ENCODE measurements at regions not wholly inside any gene's neighbourhood (a gene's known extent, or its start where the extent isn't known, plus 50 kb on each side); places are given as distances from the start of the nearest gene placed in this dataset.

DNA sequence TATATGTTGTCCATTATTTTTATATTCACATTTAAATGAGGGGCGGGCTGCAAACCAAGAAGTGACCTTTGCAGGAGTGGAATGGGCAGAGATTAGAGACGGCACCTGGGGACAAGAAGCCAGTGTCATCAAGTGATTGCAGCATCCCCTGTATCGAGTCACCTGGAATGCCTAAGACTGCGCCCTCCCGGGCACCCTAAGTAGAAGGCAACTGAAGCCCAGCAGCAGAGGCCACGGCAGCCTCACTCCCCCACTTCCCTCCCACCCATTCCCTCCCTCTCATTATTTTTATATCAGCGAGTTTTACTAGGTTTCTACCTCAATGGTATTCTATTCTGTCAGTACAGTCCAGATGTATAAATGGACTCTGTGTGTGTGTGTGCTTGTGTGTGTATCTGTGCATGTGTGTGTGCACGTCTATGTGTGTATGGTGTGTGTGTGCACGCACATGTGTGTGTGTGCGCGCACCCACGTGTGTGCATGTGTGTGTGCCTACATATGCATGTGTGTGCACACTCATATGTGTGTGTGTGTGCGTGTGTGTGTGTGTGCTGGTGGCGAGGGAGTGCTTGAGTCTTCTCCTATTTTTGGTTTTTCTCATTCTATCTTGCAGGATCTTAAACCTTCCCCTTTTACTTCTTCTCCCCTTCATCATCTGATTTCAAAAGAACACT is 106.8 kb upstream of the SLC66A3 start:
- DNase-seq: no peak

DNA sequence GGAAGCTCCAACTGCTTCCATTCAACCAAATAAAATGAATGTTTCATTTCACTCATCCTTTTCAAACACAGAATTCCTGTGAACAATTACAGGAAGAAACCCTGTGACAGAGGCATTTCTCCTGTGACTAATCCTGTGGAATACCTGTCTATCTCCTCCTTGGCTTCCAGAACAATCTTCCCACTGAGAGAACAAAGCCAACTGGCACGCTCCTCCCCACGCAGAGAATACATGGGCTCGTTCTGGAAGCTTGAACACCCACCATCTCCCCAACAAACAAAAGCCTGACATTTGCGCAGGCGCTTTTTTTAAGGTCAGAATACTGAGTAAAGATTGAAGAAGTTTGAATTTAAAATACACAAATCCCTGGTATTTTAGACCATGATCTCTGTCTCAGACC is 104.7 kb upstream of the SLC66A3 start:
- DNase-seq: no peak

DNA sequence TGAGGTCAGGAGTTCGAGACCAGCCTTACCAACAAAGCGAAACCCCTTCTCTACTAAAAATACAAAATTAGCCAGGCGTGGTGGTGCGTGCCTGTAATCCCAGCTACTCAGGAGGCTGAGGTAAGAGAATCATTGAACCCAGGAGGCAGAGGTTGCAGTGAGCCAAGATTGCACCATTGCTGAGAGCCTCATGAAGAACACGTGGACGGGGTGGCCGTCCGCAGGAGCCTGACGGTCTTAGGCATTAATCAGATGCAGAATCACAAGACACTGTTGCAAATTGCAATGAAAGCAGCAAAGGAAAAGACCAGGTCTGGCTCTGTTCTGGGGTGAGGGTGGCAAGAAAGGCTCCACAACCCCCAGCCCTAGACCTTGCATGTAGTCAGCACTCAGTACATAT is 104.0 kb upstream of the SLC66A3 start:
- no peak for DNase-seq

DNA sequence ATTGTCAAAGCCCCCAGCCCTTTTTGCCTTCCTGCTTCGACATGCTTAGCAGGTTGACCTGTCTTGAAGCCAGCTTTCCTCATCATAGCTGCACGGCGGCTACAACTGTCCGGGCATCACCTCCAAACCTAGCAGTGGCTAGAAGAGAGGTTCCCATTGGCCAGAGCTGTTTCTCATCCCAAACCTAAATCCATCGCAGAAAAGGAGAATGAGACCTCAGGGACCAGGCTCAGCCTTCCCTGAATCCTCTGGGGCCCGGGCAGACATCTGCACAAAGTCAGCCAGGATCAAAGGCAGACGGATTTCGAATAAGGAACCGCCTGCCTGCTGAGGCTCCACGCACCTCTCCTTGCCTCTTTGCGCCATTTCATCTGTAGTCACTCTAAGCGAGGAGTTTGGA is 101.7 kb upstream of the SLC66A3 start:
- DNase-seq: no peak

DNA sequence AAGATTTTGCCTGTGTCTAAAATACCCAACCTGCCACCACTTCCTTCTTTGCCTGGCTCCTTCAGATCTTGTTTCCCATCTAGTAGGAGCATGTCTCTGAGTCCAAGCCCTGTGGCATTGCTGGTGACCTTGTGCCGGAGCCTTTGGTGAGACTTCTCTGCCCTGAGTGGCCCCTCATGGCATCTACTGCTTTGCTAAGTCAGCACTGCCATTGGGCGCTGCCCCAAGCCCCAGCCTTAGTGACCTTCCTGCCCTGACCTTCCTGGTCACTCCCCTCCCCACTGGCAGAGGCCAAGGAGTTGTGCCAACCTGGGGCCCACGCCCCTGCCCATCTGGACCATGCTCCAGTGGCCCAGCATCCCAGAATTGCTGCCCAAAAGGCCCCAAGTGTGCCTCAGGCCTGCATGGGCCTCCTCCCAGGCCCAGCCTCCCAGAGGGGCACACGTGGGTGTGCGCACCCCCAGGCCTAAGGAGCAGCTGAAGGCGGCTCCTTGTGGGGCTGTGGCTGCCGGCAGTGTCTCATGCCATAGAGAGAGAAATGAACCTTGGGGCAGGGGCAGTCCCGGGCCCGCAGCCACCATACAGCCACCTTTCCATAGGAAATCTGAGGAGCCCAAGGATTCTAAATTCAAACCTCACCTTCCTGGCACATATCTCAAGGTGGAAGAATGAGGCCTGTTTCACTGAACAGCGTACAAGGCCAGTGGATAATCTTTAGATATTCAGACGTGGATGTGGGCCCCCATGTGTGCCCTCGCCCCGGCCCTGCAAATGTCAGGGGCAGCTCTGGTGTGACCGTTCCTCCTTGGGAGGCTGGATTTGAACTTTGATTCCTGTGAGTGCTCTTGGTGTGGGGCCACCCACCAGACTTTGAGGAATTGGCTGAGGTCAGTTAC is 100.2 kb upstream of the SLC66A3 start:
- no peak for DNase-seq

DNA sequence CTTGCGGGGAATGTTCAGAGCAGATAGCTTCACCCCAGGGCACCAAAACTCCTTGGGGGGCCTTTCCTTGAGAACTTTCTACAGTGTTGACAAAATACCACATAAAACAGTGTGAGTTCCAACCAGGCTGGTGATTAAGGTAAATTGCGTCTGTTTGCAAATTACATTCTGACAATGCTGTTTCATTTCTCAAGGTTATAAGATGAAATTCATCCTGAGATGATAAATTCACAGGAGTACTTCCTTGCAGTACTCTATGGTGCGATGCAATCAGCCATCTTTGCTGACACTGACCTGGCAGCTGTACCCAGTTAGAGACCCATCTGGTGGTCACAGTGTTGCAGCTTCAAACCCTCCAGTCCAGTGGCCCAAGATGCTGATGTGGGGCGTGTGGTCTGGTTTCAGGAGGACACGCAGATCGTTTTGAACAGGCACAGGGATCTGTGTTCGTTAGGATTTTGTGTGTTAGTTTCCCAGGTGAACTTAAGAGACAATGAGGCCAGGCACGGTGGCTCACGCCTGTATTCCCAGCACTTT is 99.5 kb upstream of the SLC66A3 start:
- no peak for DNase-seq

DNA sequence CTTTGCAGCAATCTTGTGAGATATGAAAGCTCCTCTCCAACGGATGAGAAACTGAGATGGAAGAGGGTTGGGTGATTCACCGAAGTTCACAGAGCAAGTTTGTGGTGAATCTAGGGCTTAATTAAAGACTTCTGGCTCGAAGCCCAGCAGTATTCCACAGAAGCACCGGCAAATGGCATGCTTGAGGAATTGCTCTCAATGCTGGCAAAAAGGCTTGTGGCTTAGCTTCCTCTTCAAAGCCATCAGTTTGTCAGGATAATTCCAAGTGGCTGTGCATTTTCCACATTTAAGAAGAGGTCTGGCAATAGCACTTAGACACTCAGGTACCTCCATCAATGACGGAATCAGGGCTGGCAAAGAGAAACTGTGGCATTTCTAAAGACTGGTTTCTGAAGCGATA is 98.7 kb upstream of the SLC66A3 start:
- no peak for DNase-seq

DNA sequence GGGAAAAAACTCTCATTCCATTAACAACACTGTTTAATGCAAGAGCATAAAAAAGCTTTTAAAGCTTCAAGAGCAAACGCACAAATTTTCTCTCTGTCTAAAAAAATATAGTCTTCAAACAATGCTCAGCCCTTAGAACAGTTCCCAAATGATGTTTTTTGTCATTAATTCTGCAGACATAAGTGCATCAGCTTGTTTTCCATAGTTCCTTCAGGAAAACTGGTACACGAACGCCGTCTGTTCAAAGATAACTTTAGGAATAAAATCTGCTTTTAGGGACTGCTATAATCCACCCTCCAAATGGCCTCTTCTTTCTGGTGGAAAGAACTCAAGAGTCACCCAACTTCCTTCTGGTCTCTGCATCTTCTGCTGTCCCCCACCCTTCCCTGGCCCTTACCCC is 98.2 kb upstream of the SLC66A3 start:
- no peak for DNase-seq

DNA sequence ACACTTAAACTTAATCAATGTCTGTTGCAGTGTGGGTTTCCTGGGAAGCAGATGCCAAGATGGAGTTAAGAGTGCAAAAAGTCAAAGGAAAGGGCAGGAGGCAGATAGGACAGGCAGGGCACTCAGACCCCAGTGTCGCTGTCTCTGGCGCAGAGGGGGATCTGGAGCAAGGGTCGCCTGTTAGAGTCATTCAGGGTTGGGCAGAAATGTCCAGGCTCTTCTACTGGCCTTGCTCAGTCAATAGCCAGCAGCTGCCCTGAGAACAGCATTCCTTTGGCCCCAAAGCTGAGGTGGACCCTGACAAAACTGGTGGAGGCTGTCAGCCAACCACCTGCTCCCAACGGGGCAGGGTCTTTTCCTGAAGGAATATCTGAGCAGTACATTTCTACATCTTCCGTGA is 97.1 kb upstream of the SLC66A3 start:
- DNase-seq: no peak

DNA sequence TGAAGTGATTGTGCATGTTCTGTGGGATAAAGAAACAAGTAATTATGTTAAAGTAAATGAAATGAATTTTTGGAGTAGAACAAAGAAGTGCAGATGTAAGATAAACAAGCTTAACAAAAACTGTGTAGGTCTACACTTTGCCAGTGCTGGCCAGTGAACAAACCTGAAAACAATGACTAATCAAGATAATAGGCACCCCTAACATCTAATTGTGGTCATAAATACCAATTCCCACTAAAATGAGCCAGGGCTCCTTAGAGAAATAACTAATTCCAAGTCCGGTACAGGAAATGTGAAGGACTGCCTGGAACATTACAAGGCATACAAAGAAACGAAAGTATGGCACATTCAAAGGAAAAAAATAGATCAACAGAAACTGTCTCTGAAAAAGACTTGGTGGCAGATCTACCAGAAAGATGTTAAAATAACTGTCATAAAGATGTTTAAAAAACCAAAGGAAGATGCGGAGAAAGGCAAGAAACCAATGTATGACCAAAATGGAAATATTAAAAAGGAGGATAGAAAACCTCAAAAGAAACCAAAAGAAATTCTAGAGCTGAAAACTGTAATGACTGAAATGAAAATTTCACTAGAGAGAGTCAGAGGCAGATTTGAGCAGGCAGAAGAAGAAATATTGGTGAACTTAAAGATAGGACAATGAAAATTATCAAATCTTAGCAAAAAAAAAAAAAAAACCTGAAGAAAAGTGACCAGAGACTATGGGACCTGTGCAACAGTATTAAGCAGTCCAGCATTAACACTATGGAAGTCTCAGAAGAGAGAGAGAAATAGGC is 94.7 kb upstream of the SLC66A3 start:
- no peak for DNase-seq

DNA sequence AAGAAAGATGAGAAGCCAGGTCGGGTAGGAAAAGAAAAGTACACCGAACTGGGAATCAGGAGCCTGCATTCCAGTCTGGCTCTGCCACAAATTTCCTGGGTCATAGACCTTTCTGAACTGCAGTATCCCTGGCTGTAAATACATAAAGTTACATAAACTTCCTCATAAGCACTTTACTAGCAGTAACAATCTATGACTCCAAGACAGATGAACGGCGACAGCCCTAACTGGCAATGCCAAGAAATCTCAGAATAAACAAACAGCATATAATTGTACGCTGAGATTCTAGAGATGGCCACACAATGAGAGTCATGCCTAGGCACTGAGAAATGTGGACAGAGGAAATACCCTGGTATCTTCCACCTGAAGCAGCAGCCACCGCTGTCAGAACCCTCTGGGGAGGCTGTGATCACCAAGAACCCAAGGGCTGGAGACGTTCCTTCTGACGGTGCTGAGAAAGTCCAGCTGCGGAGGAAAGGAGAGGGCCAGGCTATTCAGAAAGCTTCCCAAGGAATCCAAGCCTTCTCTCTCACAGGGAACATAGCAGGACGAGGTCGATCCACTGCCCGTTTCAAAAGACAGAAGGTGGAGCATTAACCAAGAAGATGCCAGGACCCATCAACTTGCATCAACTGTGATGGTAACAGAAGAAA is 89.3 kb upstream of the SLC66A3 start:
- DNase-seq: no peak

DNA sequence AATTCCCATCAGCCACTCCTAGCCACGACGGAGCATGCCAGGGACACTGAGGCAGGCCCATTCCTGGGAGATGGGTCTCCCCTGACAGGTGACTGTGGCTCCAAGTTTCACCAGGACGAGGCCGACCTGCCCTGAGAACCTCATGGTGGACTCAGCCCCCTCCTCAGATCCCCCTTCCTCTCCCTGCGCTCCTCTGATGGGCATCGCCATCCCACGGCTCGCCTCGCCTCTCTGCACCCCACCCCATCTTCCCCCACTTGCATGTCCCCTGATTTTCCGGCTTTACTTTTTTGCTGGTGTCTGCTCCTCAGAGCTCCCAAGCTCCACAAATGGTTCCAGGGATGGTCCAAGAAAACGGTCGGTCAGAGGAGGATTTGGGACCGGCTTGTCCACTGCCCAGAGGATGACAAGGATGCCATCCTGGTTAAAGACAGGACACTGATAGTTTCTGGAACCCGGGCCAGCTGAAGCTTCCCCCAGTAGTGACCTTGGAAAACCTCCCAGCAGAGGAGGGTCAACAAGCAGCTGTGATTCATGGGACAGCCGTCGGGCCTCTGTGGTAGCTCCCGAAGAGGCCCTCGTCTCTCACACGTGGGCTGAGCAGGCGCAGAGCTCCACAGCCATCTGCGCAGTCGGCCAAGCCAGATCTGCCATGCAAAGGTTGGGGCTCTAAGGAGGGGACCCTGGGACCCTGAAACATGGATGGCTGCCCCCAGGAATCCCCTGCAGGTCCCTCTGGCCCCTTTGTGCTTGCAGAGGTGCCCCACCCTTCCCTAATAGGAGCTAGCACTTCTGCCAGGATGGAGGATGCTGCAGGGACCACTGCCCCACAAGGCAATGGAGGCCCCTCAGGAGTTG is 87.8 kb upstream of the SLC66A3 start:
- no peak for DNase-seq

DNA sequence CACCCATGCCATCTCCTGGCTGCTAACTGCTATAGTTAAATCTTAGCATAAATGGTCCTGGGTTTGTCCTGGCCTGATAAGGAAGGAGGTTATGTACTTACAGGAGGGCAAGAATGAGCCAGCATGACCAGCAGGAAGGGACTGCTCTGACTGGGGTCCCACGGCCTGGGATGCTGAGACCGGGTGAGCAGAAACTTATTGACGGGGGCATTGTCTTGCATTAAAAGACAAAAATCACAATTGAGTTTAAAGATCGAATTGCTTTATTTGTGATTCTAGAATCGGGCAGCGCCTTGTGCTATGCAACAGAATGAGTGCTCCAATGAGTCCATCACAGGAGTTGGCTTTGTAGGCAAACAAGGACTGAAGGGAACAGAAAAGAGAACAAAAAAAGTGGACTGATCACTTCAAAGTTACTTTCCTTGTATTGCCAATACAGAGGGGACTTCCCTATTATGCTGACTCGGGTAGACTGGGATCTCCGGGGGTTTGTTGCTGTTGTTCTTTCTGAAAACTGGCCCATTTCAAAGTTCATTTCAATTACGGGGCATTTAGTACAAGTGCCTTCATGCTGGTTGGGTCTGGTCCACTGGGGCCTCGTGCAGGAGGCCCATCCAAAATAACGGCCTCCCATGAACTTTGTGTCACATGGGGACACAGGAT is 87.1 kb upstream of the SLC66A3 start:
- DNase-seq: no peak

DNA sequence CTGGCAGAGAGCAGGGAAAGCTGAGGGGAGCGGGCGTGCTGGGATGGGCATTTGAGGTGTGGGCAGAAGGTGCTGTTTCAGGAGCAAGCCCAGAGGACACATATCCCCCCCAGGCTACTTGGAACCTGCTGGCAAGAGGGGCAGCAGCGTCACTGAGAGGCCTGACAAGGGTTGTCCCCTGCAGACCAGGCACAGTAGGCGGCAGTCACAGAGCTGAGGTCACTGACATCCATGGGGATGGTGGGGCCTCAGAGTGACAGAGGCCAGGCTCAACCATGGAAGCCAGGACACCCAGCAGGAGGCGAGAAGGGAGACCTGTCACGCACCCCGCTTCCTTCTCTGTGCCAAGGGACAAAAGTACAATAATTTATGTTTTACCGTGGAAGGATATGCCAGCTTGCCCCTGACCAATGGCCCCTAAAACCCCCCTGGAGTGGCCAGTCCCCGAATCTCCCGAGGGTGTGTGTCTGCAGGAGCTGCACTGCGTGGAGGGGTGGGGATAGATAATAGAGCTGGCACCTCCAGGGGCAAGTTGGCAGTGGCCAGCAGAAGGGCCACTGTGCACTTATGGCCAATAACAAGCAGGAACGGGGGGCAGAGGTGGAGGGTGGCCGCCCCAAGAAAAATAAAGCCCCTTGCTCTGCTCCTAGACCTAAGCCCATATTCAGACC is 86.3 kb upstream of the SLC66A3 start:
- DNase-seq: no peak

DNA sequence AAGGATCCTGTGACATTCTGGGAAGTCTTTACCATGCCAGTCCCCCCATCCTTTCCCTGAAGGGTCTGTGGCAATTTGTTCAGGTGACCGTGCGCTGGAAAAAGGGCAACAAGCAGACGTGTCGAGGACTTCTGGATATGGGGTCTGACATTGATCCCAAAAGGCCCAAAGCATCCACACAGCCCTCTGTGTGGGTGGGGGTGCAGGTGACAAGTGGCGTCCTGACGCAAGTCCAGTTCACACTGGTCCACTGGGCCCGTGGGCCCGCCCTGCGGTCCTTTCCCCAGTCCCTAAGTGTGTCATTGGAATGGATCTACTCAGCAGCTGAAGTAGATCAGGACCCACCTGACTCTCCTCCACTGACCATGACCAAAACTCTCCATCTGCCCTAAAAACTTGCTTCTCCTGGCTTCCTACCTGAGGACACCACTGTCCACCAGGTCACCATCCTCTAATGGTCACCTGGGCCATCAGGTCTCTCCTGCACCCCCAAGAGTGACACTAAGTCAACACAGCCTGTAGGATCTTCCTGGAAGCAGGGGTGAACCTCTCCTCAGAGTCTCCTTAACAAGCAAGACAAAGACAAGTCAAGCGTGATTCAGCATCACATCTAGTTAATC is 85.6 kb upstream of the SLC66A3 start:
- no peak for DNase-seq

DNA sequence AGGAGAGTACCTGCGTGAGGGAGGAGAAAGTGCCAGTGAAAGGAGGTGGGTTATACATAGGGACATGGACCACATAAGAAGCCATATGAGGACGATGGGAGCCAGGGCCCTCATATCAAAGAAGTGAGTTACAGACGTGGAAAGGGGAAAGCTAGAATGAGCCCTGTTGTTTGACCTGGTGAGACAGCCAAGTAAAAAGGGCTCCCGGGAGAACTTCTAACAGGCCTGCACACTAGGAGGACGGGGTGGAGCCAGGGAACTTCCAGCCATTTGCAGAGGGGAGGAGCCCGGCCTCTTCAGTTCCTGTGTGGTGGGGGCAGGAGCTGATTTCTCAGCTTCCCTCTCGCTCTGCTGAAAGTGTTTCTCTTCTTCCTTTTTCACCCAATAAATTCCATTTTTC is 84.1 kb upstream of the SLC66A3 start:
- DNase-seq: peak in 1 of 5 experiments; percentile 50

DNA sequence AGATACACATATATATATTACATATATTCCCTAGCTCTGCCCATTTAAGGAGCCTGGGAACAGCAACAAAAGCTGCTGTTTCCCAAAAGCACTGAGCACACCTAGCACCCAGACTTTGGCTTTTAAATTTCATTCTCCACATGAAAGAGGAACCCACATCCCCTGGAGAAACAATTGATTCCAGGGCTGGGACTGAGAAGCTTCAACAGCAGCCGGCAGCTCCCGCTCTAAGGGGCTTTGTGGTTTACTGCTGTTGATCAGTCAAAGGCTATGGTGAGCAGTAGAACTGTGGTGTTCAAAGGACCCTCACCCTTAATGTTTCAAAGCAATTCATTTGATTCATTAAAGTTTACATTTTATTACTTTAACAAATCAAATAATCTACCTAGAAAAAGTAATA is 83.3 kb upstream of the SLC66A3 start:
- DNase-seq: no peak

DNA sequence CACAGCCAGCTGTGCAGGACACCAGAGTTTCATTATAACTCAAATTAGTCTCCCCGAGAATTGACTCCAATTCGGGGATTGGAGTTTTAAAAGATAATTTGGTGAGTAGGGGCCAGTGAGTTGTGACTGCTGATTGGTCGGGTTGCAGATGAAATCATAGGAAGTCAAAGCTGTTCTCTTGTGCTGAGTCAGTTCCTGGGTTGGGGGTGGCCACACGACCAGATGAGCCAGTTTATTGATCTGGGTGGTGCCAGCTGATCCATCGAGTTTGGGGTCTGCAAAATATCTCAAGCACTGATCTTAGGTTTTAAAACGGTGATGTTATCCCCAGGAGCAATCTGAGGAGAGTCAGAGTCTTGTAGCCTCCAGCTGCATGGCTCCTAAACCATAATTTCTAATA is 82.7 kb upstream of the SLC66A3 start:
- DNase-seq: peak in 1 of 5 experiments; percentile 75

DNA sequence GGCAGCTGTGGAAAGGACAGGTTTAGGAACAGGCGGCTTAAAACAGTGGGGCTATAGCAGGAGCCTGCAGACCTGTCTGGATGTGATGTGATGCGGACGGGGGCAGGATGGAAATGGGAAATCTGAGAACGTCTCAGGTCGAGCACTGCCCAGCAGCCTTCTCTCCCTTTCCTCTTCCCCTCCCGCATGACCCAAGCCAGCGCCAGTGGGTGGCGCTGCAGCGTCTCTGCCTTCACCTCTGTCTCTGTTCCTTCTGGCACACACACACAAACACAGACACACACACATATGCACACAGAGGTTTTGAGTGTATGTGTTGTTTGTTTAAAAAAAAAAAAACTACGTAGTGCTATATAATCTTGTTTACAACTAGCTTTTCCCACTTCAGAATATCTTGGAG is 82.0 kb upstream of the SLC66A3 start:
- peak in 1 of 5 experiments; percentile 78 for DNase-seq

DNA sequence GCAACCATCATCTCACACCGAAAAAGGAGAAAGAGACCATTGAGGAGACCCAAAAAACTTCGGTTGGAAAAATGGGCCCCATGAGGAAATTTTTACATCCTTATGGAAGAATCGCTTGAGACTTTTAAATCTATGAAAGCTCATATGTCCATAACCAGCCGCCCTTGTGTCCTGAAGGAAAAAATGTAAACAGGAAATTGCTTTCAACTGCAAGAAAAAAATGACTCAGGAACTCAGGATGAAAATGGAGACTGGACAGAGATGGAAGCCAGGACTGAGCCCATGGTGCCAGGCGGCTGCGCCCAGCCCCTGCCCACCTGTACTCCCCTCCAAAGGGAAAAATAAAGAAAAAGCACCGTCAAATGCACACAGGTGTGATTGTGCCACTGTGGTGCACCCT is 81.5 kb upstream of the SLC66A3 start:
- no peak for DNase-seq

All from T-helper 2 cell (primary cell).